Pancreas (tissue), 10 donors: ENCODE measurements at regions not wholly inside any gene's neighbourhood (a gene's known extent, or its start where the extent isn't known, plus 50 kb on each side); places are given as distances from the start of the nearest gene placed in this dataset.

Source experiments
- ATAC-seq, 4 donors: fragments of 200-7000 bp; cut with Tn5 transposase; one replicate each; pipeline versions ENCODE4 v1.8.0 to v1.9.1; 2020; ENCODE audit warnings: mild to moderate bottlenecking in 4 of 4, moderate library complexity in 4 of 4
- DNase-seq, 6 donors: peaks; one replicate each; pipeline ENCODE4 v3.0.0-alpha.2; 2020
- FAIRE-seq: peaks from 2 replicates; lab custom pipeline; 2012; peaks lifted over from hg19 to GRCh38; lab: Jason Lieb, UNC
- H3K27ac ChIP-seq, 4 donors: fragments of 200-600 bp; sonication (generic); 1 replicate in 3 of 4; 2 replicates in 1 of 4; pipeline versions ENCODE4 v1.5.0 to v1.8.0; 2020
- H3K27me3 ChIP-seq, 4 donors: fragments of 200-600 bp; one replicate each; pipeline ENCODE4 v1.8.0; 2021
- H3K36me3 ChIP-seq, 3 donors: fragments of 200-600 bp; sonication (generic) in 1 of 3; one replicate each; pipeline versions ENCODE4 v1.5.0 to v1.8.0; 2020 to 2021
- H3K4me1 ChIP-seq, 3 donors: fragments of 200-600 bp; one replicate each; pipeline ENCODE4 v1.8.0; 2021
- H3K4me3 ChIP-seq, 4 donors: fragments of 200-600 bp; sonication (generic) in 2 of 4; one replicate each; pipeline versions ENCODE4 v1.5.0 to v1.8.0; 2020 to 2021
- H3K9me3 ChIP-seq, 4 donors: fragments of 200-600 bp; one replicate each; pipeline ENCODE4 v1.8.0; 2021
- CTCF ChIP-seq, 4 donors: fragments of 200-600 bp; sonication (generic) in 3 of 4; IDR thresholded peaks; one replicate each; pipeline versions ENCODE4 v1.5.0 to v1.8.0; 2021; ENCODE audit warnings: antibody characterized with exemption in 4 of 4
- WGBS, 2 donors: extraction: QIAGEN DNeasy Blood & Tissue Kit; methylation state at CpG; one replicate each; pipeline ENCODE4 v1.1.7; 2013; 5-methylcytosine and 5-hydroxymethylcytosine counted together
- intact Hi-C, 3 donors: fragments of 100-400 bp; cut with DNase I; formaldehyde crosslinking; loops; one replicate each; pipeline versions ENCODE4 v1.11.1 to v1.14.2; 2022
- donor health status: healthy with polysubstance abuse.
- donor health status: DM: no; HTN: no; CAD: no; lungs with moderate emphysema.
- donor health status: DM: no; HTN: no; CAD: no.
- donor health status: control.
- donor health status: control.
- donor health status: Bipolar disorder and iron deficiency.
- donor health status: DM: yes; HTN: yes; CAD: no.
- donor health status: DM: no; HTN: no; CAD: no.
- donor health status: DM: no; HTN: no; CAD: no.
- donor health status: DM: yes; HTN: yes; CAD: no.

- peak in 3 of 6 donors; percentile 6 to 47 (median 11) for DNase-seq
- no peaks in the 10 kb centered on the region for H3K27me3 ChIP-seq
- WGBS, 2 donors: 77 to 81% methylated on average over 16 of the region's 16 CpGs
Measured at GRCh38 chr14:101072531-101072930, 169.0 kb upstream of the RTL1 start.

DNA sequence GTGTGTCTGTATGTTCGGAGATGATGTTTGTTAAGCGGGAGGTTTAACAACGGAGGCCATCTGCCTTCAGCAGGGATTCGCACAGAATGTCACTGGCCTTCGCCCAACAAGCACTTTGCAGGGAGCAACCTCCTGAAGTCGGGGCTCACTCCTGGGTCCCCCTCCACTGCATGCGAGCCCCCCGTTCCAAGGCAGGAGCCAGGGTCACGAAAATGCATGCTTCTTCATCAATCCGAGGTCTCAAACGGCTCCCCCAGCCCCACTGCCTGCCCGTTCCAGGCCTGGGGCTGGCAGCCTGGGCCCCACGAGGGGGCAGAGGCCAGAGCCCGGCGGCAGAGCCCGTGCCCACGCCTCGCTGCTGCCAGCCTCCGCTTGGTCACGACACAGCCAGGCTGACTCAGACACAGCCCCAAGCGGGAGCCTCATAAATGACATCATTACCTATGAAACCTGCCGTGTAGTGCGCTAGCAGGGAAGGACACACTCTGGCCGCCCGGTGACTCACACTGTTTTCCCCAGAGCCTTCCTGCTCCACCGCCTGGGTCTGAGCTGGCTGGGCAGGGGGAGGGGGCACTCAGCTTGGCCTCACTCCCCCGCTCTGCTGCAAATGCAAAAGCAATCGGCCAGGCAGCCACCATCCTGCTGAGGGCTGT, 169.5 kb upstream of the RTL1 start:
- H3K27ac ChIP-seq: no peak overlapping the region
- no peak overlapping the region for H3K4me3 ChIP-seq
- H3K4me1 ChIP-seq: peaks cover 0 to 4% (median 0%) of the 10 kb centered on the region in 3 donors
- H3K9me3 ChIP-seq: no peaks in the 10 kb centered on the region
- peak; percentile 36 to 82 (median 70) for ATAC-seq
- TF ChIP-seq CTCF (IDR thresholded peaks at IDR 0.05): no peak
- peak in 5 of 6 donors; percentile 17 to 59 (median 37) for DNase-seq
- WGBS, 2 donors: 69 to 77% methylated on average over 28 of the region's 28 CpGs
- no peak for FAIRE-seq
- no peaks in the 10 kb centered on the region for H3K27me3 ChIP-seq
- intact Hi-C loops: no loop called here
- no peaks in the 10 kb centered on the region for H3K36me3 ChIP-seq

More at GRCh38 chr14:101072531-101072930, 169.0 kb upstream of the RTL1 start:
- H3K9me3 ChIP-seq: no peaks in the 10 kb centered on the region
- ATAC-seq: no peak
- TF ChIP-seq CTCF (IDR thresholded peaks at IDR 0.05): no peak
- peaks cover 0 to 4% (median 0%) of the 10 kb centered on the region in 3 donors for H3K4me1 ChIP-seq
- no peak for FAIRE-seq
- no peak overlapping the region for H3K4me3 ChIP-seq
- no peak overlapping the region for H3K27ac ChIP-seq
- no peaks in the 10 kb centered on the region for H3K36me3 ChIP-seq
- intact Hi-C loops: no loop called here

GRCh38 chr14:101073598-101073965, 170.1 kb upstream of the RTL1 start:
- H3K36me3 ChIP-seq: no peaks in the 10 kb centered on the region
- DNase-seq (peak in 2 of 6 donors; percentile 7 to 55), FAIRE-seq (no peak), ATAC-seq (no peak)
- H3K27me3 ChIP-seq: no peaks in the 10 kb centered on the region
- 84 to 94% methylated on average over 7 of the region's 7 CpGs for WGBS, 2 donors
- H3K27ac ChIP-seq: no peak overlapping the region
- TF ChIP-seq CTCF (IDR thresholded peaks at IDR 0.05): no peak
- peaks cover 0 to 4% (median 0%) of the 10 kb centered on the region in 3 donors for H3K4me1 ChIP-seq
- H3K4me3 ChIP-seq: no peak overlapping the region
- no peaks in the 10 kb centered on the region for H3K9me3 ChIP-seq
- intact Hi-C loops: no loop called here

- H3K4me3 ChIP-seq: no peak overlapping the region
- TF ChIP-seq CTCF (IDR thresholded peaks at IDR 0.05): no peak
- H3K9me3 ChIP-seq: no peaks in the 10 kb centered on the region
- DNase-seq (peak in 3 of 6 donors; percentile 10 to 60 (median 31)), ATAC-seq (no peak), FAIRE-seq (no peak)
- no peaks in the 10 kb centered on the region for H3K36me3 ChIP-seq
- H3K27ac ChIP-seq: no peak overlapping the region
- 68 to 70% methylated on average over 13 of the region's 13 CpGs for whole genome bisulfite sequencing, 2 donors
- no peaks in the 10 kb centered on the region for H3K27me3 ChIP-seq
- intact Hi-C loops: no loop called here
- H3K4me1 ChIP-seq: peaks cover 0 to 4% (median 0%) of the 10 kb centered on the region in 3 donors
Measured at GRCh38 chr14:101074196-101075024, 170.9 kb upstream of the RTL1 start.
